ENCODE measurements at regions not wholly inside any gene's neighbourhood (a gene's known extent, or its start where the extent isn't known, plus 50 kb on each side); places are given as distances from the start of the nearest gene placed in this dataset.

DNA sequence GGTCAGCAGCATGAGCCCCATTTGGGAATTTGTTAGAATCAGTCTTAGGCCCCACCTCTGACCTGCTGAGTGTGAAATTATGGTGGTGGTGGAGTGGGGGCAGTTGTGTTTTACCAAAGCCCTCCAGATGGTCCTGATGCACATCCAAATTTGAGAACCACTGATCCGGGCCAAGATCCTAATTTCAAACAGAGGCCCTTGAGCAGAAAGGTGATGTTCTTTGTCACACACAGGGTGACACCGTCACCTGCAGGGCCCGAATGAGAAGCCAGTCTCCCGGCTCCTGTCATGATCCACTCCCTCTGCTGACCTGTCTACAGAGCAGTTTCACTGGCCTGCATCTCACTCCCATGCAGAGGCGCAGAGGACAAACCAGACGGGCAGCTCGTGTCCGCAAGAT lies 129.9 kb downstream of the TRIM43 start:
- CTCF ChIA-PET = no interaction called here
- Histone ChIP-seq H2AK9ac (replicated peaks; ENCODE audit: low read depth, low read length, poor library complexity) (no peak overlapping the region), H4K8ac (ENCODE audit: low read depth in 2 of 2, low read length in 2 of 2) (no peak overlapping the region), H4K5ac (ENCODE audit: low read depth, low read length) (no peak overlapping the region), H2AFZ (replicated peaks; ENCODE audit: low read length, poor library complexity) (no peak overlapping the region), H2BK15ac (ENCODE audit: low read depth, low read length) (no peak overlapping the region), H2BK5ac (ENCODE audit: low read depth, low read length, poor library complexity, severe bottlenecking) (no peak overlapping the region), H3K56ac (ENCODE audit: extremely low read depth, insufficient read depth, low read length) (no peak overlapping the region), H3K14ac (replicated peaks; ENCODE audit: low read depth, low read length) (no peak overlapping the region), H3K9me1 (ENCODE audit: insufficient read depth, low read length) (no peaks in the 10 kb centered on the region), H3K4ac (ENCODE audit: low read depth, low read length) (no peak overlapping the region), H3K4me2 (ENCODE audit: low read depth, low read length) (no peak overlapping the region), H3K79me1 (ENCODE audit: low read depth in 1 of 2, low read length in 2 of 2) (no peaks in the 10 kb centered on the region), H2AK5ac (ENCODE audit: low read depth, low read length) (no peak overlapping the region), H3K36me3 (ENCODE audit: control insufficient read depth, insufficient read depth, low read length) (no peaks in the 10 kb centered on the region), H3K18ac (ENCODE audit: low read depth, low read length) (no peak overlapping the region), H3K9ac (ENCODE audit: low read depth, low read length) (no peak overlapping the region), H2BK120ac (ENCODE audit: low read depth, low read length) (no peak overlapping the region), H3K4me3 (ENCODE audit: insufficient read depth, low read depth, low read length) (no peak overlapping the region), H3K9me3 (ENCODE audit: control insufficient read depth, insufficient read depth, low read length) (no peaks in the 10 kb centered on the region), H3K23ac (ENCODE audit: low read depth, low read length) (no peak overlapping the region), H4K20me1 (ENCODE audit: insufficient read depth, low read length) (no peaks in the 10 kb centered on the region), H3K4me1 (ENCODE audit: control insufficient read depth, insufficient read depth, low read length) (no peaks in the 10 kb centered on the region), H4K91ac (ENCODE audit: insufficient read depth, low read depth, low read length) (no peak overlapping the region), H2BK20ac (ENCODE audit: low read depth, low read length) (no peak overlapping the region), H3K27me3 (ENCODE audit: control insufficient read depth, insufficient read depth, low read length) (peaks cover 7% of the 10 kb centered on the region), H3K27ac (ENCODE audit: insufficient read depth, low read length) (no peak overlapping the region)
- ATAC-seq (ENCODE audit: low read depth) = no peak
- TF ChIP-seq RAD21 (IDR thresholded peaks at IDR 0.05; ENCODE audit: low read length) = no peak
- TF ChIP-seq NFE2L2 (IDR thresholded peaks at IDR 0.05; ENCODE audit: low read depth, low read length) = no peak
- TF ChIP-seq, protein P1, sequence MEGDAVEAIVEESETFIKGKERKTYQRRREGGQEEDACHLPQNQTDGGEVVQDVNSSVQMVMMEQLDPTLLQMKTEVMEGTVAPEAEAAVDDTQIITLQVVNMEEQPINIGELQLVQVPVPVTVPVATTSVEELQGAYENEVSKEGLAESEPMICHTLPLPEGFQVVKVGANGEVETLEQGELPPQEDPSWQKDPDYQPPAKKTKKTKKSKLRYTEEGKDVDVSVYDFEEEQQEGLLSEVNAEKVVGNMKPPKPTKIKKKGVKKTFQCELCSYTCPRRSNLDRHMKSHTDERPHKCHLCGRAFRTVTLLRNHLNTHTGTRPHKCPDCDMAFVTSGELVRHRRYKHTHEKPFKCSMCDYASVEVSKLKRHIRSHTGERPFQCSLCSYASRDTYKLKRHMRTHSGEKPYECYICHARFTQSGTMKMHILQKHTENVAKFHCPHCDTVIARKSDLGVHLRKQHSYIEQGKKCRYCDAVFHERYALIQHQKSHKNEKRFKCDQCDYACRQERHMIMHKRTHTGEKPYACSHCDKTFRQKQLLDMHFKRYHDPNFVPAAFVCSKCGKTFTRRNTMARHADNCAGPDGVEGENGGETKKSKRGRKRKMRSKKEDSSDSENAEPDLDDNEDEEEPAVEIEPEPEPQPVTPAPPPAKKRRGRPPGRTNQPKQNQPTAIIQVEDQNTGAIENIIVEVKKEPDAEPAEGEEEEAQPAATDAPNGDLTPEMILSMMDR (conservative IDR thresholded peaks at IDR 0.05; ENCODE audit: low read depth, low read length) = no peak
- TF ChIP-seq FOS (IDR thresholded peaks at IDR 0.05; ENCODE audit: low read depth, low read length) = no peak
- TF ChIP-seq CEBPB (IDR thresholded peaks at IDR 0.05; ENCODE audit: low read depth, low read length) = no peak
- TF ChIP-seq, protein P2, sequence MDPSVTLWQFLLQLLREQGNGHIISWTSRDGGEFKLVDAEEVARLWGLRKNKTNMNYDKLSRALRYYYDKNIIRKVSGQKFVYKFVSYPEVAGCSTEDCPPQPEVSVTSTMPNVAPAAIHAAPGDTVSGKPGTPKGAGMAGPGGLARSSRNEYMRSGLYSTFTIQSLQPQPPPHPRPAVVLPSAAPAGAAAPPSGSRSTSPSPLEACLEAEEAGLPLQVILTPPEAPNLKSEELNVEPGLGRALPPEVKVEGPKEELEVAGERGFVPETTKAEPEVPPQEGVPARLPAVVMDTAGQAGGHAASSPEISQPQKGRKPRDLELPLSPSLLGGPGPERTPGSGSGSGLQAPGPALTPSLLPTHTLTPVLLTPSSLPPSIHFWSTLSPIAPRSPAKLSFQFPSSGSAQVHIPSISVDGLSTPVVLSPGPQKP (IDR thresholded peaks at IDR 0.05; ENCODE audit: borderline replicate concordance, low read depth, low read length) = no peak
- no peak for TF ChIP-seq RCOR1 (IDR thresholded peaks at IDR 0.05; ENCODE audit: insufficient replicate concordance, low read length)
- TF ChIP-seq, protein P3, sequence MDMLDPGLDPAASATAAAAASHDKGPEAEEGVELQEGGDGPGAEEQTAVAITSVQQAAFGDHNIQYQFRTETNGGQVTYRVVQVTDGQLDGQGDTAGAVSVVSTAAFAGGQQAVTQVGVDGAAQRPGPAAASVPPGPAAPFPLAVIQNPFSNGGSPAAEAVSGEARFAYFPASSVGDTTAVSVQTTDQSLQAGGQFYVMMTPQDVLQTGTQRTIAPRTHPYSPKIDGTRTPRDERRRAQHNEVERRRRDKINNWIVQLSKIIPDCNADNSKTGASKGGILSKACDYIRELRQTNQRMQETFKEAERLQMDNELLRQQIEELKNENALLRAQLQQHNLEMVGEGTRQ (IDR thresholded peaks at IDR 0.05; ENCODE audit: low read depth, low read length) = no peak
- no peak for TF ChIP-seq MAFK (IDR thresholded peaks at IDR 0.05; ENCODE audit: low read depth, low read length)
- TF ChIP-seq MXI1 (IDR thresholded peaks at IDR 0.05; ENCODE audit: borderline replicate concordance, low read depth, low read length) = no peak
- TF ChIP-seq BHLHE40 (IDR thresholded peaks at IDR 0.05; ENCODE audit: low read depth, low read length) = no peak
- TF ChIP-seq MAZ (IDR thresholded peaks at IDR 0.05; ENCODE audit: borderline replicate concordance, low read depth, low read length) = no peak
- TF ChIP-seq RFX5 (IDR thresholded peaks at IDR 0.05; ENCODE audit: low read depth, low read length) = no peak
- no peak for TF ChIP-seq CHD1 (IDR thresholded peaks at IDR 0.05; ENCODE audit: low read depth, low read length)
- no peak for TF ChIP-seq SMC3 (IDR thresholded peaks at IDR 0.05; ENCODE audit: low read depth, low read length)
- TF ChIP-seq POLR2A (IDR thresholded peaks at IDR 0.05; ENCODE audit: low read depth, low read length) = no peak
- dilution Hi-C loops (cut with HindIII; ENCODE audit: low sequenced_read_pairs, unreplicated experiment) (no loop called here), in situ Hi-C loops (cut with MboI; ENCODE audit: low sequenced_read_pairs) (no loop called here), intact Hi-C loops (cut with micrococcal nuclease) (no loop called here)
- no peak for DNase-seq
- POLR2A ChIA-PET (ENCODE audit: unreplicated experiment) = no interaction called here
- BruUV-seq (replicated peaks) = no TSS peak
- WGBS, 2 experiments (ENCODE audit: extremely low coverage in 2 of 2, insufficient read length in 1 of 2) = 88% methylated on average over 8 of the region's 8 CpGs; no CpG with 5 or more reads in 1 of the 2 experiments
